NCI-H1105 treated with DMSO at 0.1 percent for 48 hours (cell line): ENCODE measurements at regions not wholly inside any gene's neighbourhood (a gene's known extent, or its start where the extent isn't known, plus 50 kb on each side); places are given as distances from the start of the nearest gene placed in this dataset.
"Not testable (repeated sequence)": the region's sequence is repeated elsewhere in the genome, so short reads cannot be mapped to it uniquely, and the experiment has no call there.

Experiments used
- DNase-seq: peaks from one replicate; lab custom pipeline; 2025; lab: John Stamatoyannopoulos, UW

- DNase-seq, result no peak
These were observed 60.2 kb downstream of the TFPI2 start for GRCh38 chr7:93830141-93830925.

GRCh38 chr7:93828260-93828659 is 62.3 kb downstream of the TFPI2 start:
- DNase-seq, result no peak

GRCh38 chr7:93823621-93824020 is 66.9 kb downstream of the TFPI2 start:
- DNase-seq, result no peak

GRCh38 chr7:93821463-93821862 is 69.1 kb downstream of the TFPI2 start:
- no peak for DNase-seq

GRCh38 chr7:93819699-93820098 is 70.9 kb downstream of the TFPI2 start:
- DNase-seq, result no peak

GRCh38 chr7:93817526-93817925 is 73.0 kb downstream of the TFPI2 start:
- DNase-seq, result no peak

GRCh38 chr7:93817004-93817403 is 73.5 kb downstream of the TFPI2 start:
- DNase-seq, result no peak

- no peak for DNase-seq
These were observed 77.0 kb downstream of the TFPI2 start for GRCh38 chr7:93813514-93813913.

- DNase-seq, result no peak
These were observed 78.5 kb downstream of the TFPI2 start for GRCh38 chr7:93812061-93812460.

- DNase-seq, result no peak
These were observed 79.4 kb downstream of the TFPI2 start for GRCh38 chr7:93811198-93811597.

GRCh38 chr7:93810561-93810960 is 80.0 kb downstream of the TFPI2 start:
- no peak for DNase-seq

GRCh38 chr7:93804726-93805125 is 85.8 kb downstream of the TFPI2 start:
- DNase-seq, result no peak

GRCh38 chr7:93799750-93800357 is 90.7 kb downstream of the TFPI2 start:
- DNase-seq, result no peak

- DNase-seq, result not testable (repeated sequence)
These were observed 97.4 kb downstream of the TFPI2 start for GRCh38 chr7:93793084-93793697.

GRCh38 chr7:93779115-93779514 is 111.4 kb downstream of the TFPI2 start:
- no peak for DNase-seq

GRCh38 chr7:93778384-93778783 is 112.2 kb downstream of the TFPI2 start:
- DNase-seq, result no peak

GRCh38 chr7:93773446-93773845 is 117.1 kb downstream of the TFPI2 start:
- DNase-seq, result no peak

GRCh38 chr7:93765475-93765874 is 125.1 kb downstream of the TFPI2 start:
- DNase-seq, result no peak

- no peak for DNase-seq
These were observed 131.9 kb downstream of the TFPI2 start for GRCh38 chr7:93758631-93759030.

- no peak for DNase-seq
These were observed 133.1 kb downstream of the TFPI2 start for GRCh38 chr7:93757426-93757825.

GRCh38 chr7:93756890-93757289 is 133.7 kb downstream of the TFPI2 start:
- DNase-seq, result no peak

- no peak for DNase-seq
These were observed 139.1 kb downstream of the TFPI2 start for GRCh38 chr7:93751421-93751820.

- DNase-seq, result no peak
These were observed 139.6 kb downstream of the TFPI2 start for GRCh38 chr7:93750986-93751385.
